GM12892 (cell line): ENCODE measurements at regions not wholly inside any gene's neighbourhood (a gene's known extent, or its start where the extent isn't known, plus 50 kb on each side); places are given as distances from the start of the nearest gene placed in this dataset.

Experiments
- DNase-seq: peaks from one replicate; pipeline ENCODE4 v3.0.0; 2011; ENCODE audit not compliant: insufficient read length
- FAIRE-seq: peaks from 2 replicates; lab custom pipeline; 2011; peaks lifted over from hg19 to GRCh38; lab: Jason Lieb, UNC
- POLR2A ChIP-seq: IDR thresholded peaks from 2 replicates; pipeline ENCODE4 v1.6.1; 2011; ENCODE audit warnings: low read depth, low read length, control low read depth
- POLR2AphosphoS5 ChIP-seq: IDR thresholded peaks from 2 replicates; pipeline ENCODE4 v1.6.1; 2011; ENCODE audit warnings: low read depth, low read length, control low read depth
- TAF1 ChIP-seq: IDR thresholded peaks from 2 replicates; pipeline ENCODE4 v1.6.1; 2011; ENCODE audit warnings: low read depth, mild to moderate bottlenecking, control low read depth, low read length, borderline replicate concordance

- no peak for TF ChIP-seq POLR2A
- no peak for TF ChIP-seq TAF1
- TF ChIP-seq POLR2AphosphoS5, result no peak
- no peak for DNase-seq
- no peak for FAIRE-seq
Measured at GRCh38 chr22:26851125-26851524, 193.7 kb downstream of the MIAT start.

- no peak for FAIRE-seq
- TF ChIP-seq TAF1, result no peak
- no peak for TF ChIP-seq POLR2AphosphoS5
- TF ChIP-seq POLR2A, result no peak
- DNase-seq, result no peak
Measured at GRCh38 chr22:26852176-26852575, 194.8 kb downstream of the MIAT start.

GRCh38 chr22:26853071-26853470 is 195.7 kb downstream of the MIAT start:
- TF ChIP-seq TAF1 (no peak), POLR2AphosphoS5 (no peak), POLR2A (no peak)
- DNase-seq, result no peak
- no peak for FAIRE-seq

GRCh38 chr22:26853495-26853894 is 196.1 kb downstream of the MIAT start:
- DNase-seq (no peak), FAIRE-seq (no peak)
- TF ChIP-seq POLR2AphosphoS5, result no peak
- no peak for TF ChIP-seq TAF1
- no peak for TF ChIP-seq POLR2A

GRCh38 chr22:26857169-26857568 is 199.8 kb downstream of the MIAT start:
- DNase-seq (no peak), FAIRE-seq (no peak)
- TF ChIP-seq POLR2A (no peak), POLR2AphosphoS5 (no peak), TAF1 (no peak)

GRCh38 chr22:26860301-26860700 is 202.9 kb downstream of the MIAT start:
- no peak for DNase-seq
- no peak for FAIRE-seq
- TF ChIP-seq TAF1 (no peak), POLR2A (no peak), POLR2AphosphoS5 (no peak)

- no peak for TF ChIP-seq TAF1
- TF ChIP-seq POLR2AphosphoS5, result no peak
- TF ChIP-seq POLR2A, result no peak
- FAIRE-seq, result no peak
- DNase-seq, result no peak
Measured at GRCh38 chr22:26865021-26865420, 207.6 kb downstream of the MIAT start.

- FAIRE-seq (no peak), DNase-seq (no peak)
- no peak for TF ChIP-seq POLR2A
- no peak for TF ChIP-seq POLR2AphosphoS5
- TF ChIP-seq TAF1, result no peak
Measured at GRCh38 chr22:26883393-26883792, 226.0 kb downstream of the MIAT start.

GRCh38 chr22:26884921-26885320 is 227.5 kb downstream of the MIAT start:
- no peak for DNase-seq
- TF ChIP-seq POLR2A, result no peak
- TF ChIP-seq TAF1, result no peak
- no peak for TF ChIP-seq POLR2AphosphoS5
- no peak for FAIRE-seq

GRCh38 chr22:26885441-26886261 is 228.3 kb downstream of the MIAT start:
- DNase-seq, result no peak
- FAIRE-seq, result no peak
- TF ChIP-seq TAF1, result no peak
- no peak for TF ChIP-seq POLR2AphosphoS5
- TF ChIP-seq POLR2A, result no peak

GRCh38 chr22:26887456-26887855 is 230.1 kb downstream of the MIAT start:
- TF ChIP-seq POLR2A, result no peak
- no peak for TF ChIP-seq POLR2AphosphoS5
- no peak for TF ChIP-seq TAF1
- DNase-seq (no peak), FAIRE-seq (no peak)

GRCh38 chr22:26887916-26888315 is 230.5 kb downstream of the MIAT start:
- TF ChIP-seq TAF1, result no peak
- no peak for TF ChIP-seq POLR2AphosphoS5
- no peak for TF ChIP-seq POLR2A
- FAIRE-seq (no peak), DNase-seq (no peak)
